Transverse colon (tissue), 4 donors: ENCODE measurements at regions not wholly inside any gene's neighbourhood (a gene's known extent, or its start where the extent isn't known, plus 50 kb on each side); places are given as distances from the start of the nearest gene placed in this dataset.

Experiments
- DNase-seq: peaks from one replicate; pipeline ENCODE4 v3.0.0-alpha.2; 2019
- H3K27ac ChIP-seq, 4 donors: fragments of 200-600 bp; sonication (generic); 2 replicates each; pipeline ENCODE4 v1.5.1; 2016 to 2018; ENCODE audit warnings: inconsistent platforms in 4 of 4
- H3K27me3 ChIP-seq: fragments of 200-600 bp; sonication (generic); 2 replicates; pipeline ENCODE4 v1.5.1; 2017; ENCODE audit warnings: inconsistent platforms
- H3K36me3 ChIP-seq, 4 donors: fragments of 200-600 bp; sonication (generic); 2 replicates each; pipeline ENCODE4 v1.5.1; 2017 to 2019; ENCODE audit warnings: inconsistent platforms in 4 of 4
- H3K4me1 ChIP-seq, 4 donors: fragments of 200-600 bp; sonication (generic); 2 replicates each; pipeline ENCODE4 v1.5.1; 2017 to 2020; ENCODE audit warnings: inconsistent platforms in 4 of 4
- H3K4me3 ChIP-seq, 4 donors: fragments of 200-600 bp; sonication (generic); 1 replicate in 1 of 4; 2 replicates in 3 of 4; pipeline versions ENCODE4 v1.5.1 to v1.6.1; 2017 to 2019; ENCODE audit warnings: inconsistent platforms in 4 of 4
- H3K9me3 ChIP-seq, 2 donors: fragments of 200-600 bp; sonication (generic); 2 replicates each; pipeline ENCODE4 v1.5.1; 2017 to 2019; ENCODE audit warnings: inconsistent platforms in 2 of 2
- EP300 ChIP-seq: sonication (generic); formaldehyde crosslinking; IDR thresholded peaks from one replicate; pipeline ENCODE4 v1.6.1; 2017; ENCODE audit warnings: antibody characterized with exemption, low read depth
- POLR2A ChIP-seq: fragments of 450-650 bp; IDR thresholded peaks from one replicate; pipeline ENCODE4 v1.6.1; 2016; ENCODE audit warnings: antibody characterized with exemption, mild to moderate bottlenecking, moderate library complexity
- POLR2AphosphoS5 ChIP-seq, 3 donors: sonication (generic); formaldehyde crosslinking; IDR thresholded peaks; one replicate each; pipeline ENCODE4 v1.6.1; 2016; ENCODE audit warnings: antibody characterized with exemption in 3 of 3
- WGBS, 2 donors: methylation state at CpG; one replicate each; pipeline ENCODE4 v1.1.5; 2018; ENCODE audit warnings: low coverage in 1 of 2; 5-methylcytosine and 5-hydroxymethylcytosine counted together
- in situ Hi-C, 4 donors: fragments of 200-750 bp; cut with MboI; loops; one replicate each; pipeline versions ENCODE4 v1.15.0 to v1.15.1; 2017; ENCODE audit warnings: low sequenced_read_pairs in 3 of 4, low pct_ligation_motif_present in 1 of 4, low pct_unique_long_range_greater_than_20kb in 1 of 4
- intact Hi-C: fragments of 100-400 bp; cut with DNase I; formaldehyde crosslinking; loops from one replicate; pipeline ENCODE4 v1.15.1; 2023; ENCODE audit warnings: low total_unique reads
- TF ChIP-seq, protein P1 (sequence below), 5 experiments: fragments of 200-600 bp in 3 of 5; fragments of 450-650 bp in 2 of 5; sonication (generic) in 3 of 5; IDR thresholded peaks; 1 replicate in 2 of 5; 2 replicates in 3 of 5; pipeline ENCODE4 v1.5.1; 2016 to 2017; ENCODE audit warnings: antibody characterized with exemption in 5 of 5, inconsistent platforms in 3 of 5, mild to moderate bottlenecking in 2 of 5, moderate library complexity in 1 of 5

DNA sequence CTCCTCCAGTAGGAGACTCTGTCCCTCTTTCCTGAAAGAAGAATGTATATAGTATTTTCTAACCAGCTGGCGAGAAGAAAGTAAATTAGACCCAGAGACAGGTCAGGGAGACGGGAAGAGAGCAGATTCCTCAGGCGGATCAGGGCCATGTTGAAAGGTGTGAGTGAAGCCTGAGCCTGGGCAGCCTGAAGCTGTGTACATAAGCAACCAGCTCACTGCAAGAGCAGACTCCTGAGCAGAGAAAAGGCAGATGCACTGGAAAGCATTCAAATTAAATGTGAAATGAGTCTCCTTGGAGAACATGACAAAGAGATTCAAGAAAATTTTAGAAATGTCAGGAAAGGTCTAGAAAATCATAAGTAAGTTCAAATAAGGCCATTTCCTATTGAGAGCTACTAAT lies 165.8 kb downstream of the GOLIM4 start:
- in situ Hi-C loops: loop anchor here in 3 of 4 donors (5.0 to 25.0 kb wide), 3 partner anchors 105 to 232 kb away; no protein-coding TSS in a partner anchor
- no peaks in the 10 kb centered on the region for H3K9me3 ChIP-seq
- intact Hi-C loops: no loop called here
- no peak for DNase-seq
- no peaks in the 10 kb centered on the region for H3K27me3 ChIP-seq
- H3K27ac ChIP-seq: no peak overlapping the region
- H3K36me3 ChIP-seq: no peaks in the 10 kb centered on the region
- no peak for TF ChIP-seq EP300
- TF ChIP-seq POLR2A: no peak
- TF ChIP-seq, protein P1, sequence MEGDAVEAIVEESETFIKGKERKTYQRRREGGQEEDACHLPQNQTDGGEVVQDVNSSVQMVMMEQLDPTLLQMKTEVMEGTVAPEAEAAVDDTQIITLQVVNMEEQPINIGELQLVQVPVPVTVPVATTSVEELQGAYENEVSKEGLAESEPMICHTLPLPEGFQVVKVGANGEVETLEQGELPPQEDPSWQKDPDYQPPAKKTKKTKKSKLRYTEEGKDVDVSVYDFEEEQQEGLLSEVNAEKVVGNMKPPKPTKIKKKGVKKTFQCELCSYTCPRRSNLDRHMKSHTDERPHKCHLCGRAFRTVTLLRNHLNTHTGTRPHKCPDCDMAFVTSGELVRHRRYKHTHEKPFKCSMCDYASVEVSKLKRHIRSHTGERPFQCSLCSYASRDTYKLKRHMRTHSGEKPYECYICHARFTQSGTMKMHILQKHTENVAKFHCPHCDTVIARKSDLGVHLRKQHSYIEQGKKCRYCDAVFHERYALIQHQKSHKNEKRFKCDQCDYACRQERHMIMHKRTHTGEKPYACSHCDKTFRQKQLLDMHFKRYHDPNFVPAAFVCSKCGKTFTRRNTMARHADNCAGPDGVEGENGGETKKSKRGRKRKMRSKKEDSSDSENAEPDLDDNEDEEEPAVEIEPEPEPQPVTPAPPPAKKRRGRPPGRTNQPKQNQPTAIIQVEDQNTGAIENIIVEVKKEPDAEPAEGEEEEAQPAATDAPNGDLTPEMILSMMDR (IDR thresholded peaks at IDR 0.05): no peak
- no peak for TF ChIP-seq POLR2AphosphoS5 (IDR thresholded peaks at IDR 0.05)
- 61 to 83% methylated on average over 3 of the region's 3 CpGs for WGBS, 2 donors
- no peak overlapping the region for H3K4me3 ChIP-seq
- no peaks in the 10 kb centered on the region for H3K4me1 ChIP-seq

DNA sequence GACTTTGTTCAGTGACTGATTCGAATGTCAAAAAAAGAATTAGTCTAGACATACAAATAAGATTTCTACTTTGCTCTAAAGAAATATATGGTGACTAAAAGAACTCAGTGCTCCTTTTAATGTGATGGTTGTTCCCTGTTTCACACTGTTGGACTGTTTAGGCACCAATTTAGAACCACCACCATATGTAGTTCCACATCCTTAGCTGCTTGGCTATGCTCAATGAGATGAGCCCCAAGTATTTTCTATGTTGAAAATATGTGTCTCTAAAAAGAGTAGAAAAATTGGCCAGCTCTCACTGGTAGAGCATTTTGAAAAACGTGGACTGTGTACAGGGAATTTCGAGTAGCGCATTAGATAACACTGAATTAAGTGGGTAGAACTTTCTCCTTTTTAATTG lies 167.3 kb downstream of the GOLIM4 start:
- in situ Hi-C loops (loop anchor here in 2 of 4 donors (25.0 kb wide), 1 partner anchor 234 kb away; no protein-coding TSS in a partner anchor), intact Hi-C loops (no loop called here)
- Histone ChIP-seq H3K4me1 (no peaks in the 10 kb centered on the region), H3K4me3 (no peak overlapping the region), H3K27me3 (no peaks in the 10 kb centered on the region), H3K27ac (no peak overlapping the region), H3K9me3 (no peaks in the 10 kb centered on the region), H3K36me3 (no peaks in the 10 kb centered on the region)
- TF ChIP-seq POLR2AphosphoS5 (IDR thresholded peaks at IDR 0.05) (no peak), POLR2A (no peak)
- TF ChIP-seq, protein P1 (IDR thresholded peaks at IDR 0.05): no peak
- 67 to 82% methylated on average over 4 of the region's 4 CpGs for WGBS, 2 donors
- no peak for DNase-seq

DNA sequence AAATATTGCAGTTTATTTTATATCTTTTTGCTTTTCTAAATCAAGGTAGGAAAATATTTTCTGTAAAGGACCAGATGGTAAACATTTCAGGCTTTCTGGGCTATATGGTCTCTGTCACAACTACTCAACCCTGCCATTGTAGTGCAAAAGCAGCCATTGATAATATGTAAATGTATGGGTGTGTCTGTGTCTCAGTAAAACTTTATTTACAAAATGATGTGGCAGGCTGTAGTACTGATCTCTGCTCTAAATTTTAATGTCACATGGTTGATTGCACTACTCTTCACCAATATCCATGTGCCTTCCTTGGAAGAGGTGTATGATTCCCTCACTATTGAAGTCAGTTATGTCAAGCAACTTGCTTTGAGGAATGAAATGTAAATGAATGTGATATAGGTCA lies 175.0 kb downstream of the GOLIM4 start:
- no peak overlapping the region for H3K4me3 ChIP-seq
- no peaks in the 10 kb centered on the region for H3K36me3 ChIP-seq
- H3K27me3 ChIP-seq: no peaks in the 10 kb centered on the region
- no peak for DNase-seq
- TF ChIP-seq POLR2A: no peak
- TF ChIP-seq, protein P1 (IDR thresholded peaks at IDR 0.05): no peak
- no peak for TF ChIP-seq EP300
- TF ChIP-seq POLR2AphosphoS5 (IDR thresholded peaks at IDR 0.05): no peak
- no peak overlapping the region for H3K27ac ChIP-seq
- in situ Hi-C loops: no loop called here
- H3K4me1 ChIP-seq: no peaks in the 10 kb centered on the region
- intact Hi-C loops: no loop called here
- H3K9me3 ChIP-seq: no peaks in the 10 kb centered on the region

DNA sequence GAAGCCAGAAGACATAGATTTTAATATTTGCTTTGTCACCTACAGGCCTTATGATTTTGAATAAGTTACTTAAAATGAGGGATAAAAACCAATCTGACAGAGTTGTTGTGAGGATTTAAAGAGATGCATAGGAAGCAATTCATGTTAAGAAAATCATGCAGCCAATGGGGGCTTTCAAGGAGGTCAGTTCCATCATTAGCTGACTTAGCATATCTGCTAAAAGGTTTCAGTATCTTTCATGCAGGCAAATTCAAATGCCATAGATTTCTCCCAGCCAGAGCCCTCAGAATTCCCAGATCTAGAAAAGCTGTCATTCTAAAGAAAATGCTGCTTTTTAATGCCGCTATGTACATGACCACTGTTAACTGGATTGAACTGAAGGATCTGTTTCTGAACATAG lies 176.1 kb downstream of the GOLIM4 start:
- DNase-seq: no peak
- no peaks in the 10 kb centered on the region for H3K9me3 ChIP-seq
- H3K27me3 ChIP-seq: no peaks in the 10 kb centered on the region
- no peaks in the 10 kb centered on the region for H3K36me3 ChIP-seq
- WGBS, 2 donors: 97 to 100% methylated on average over 1 of the region's 1 CpG
- H3K4me3 ChIP-seq: no peak overlapping the region
- H3K4me1 ChIP-seq: no peaks in the 10 kb centered on the region
- in situ Hi-C loops (no loop called here), intact Hi-C loops (no loop called here)
- H3K27ac ChIP-seq: no peak overlapping the region
- TF ChIP-seq POLR2AphosphoS5 (IDR thresholded peaks at IDR 0.05) (no peak), EP300 (no peak)
- TF ChIP-seq, protein P1 (IDR thresholded peaks at IDR 0.05): no peak
